Glutamatergic neuron (in vitro differentiated cells): ENCODE measurements at regions not wholly inside any gene's neighbourhood (a gene's known extent, or its start where the extent isn't known, plus 50 kb on each side); places are given as distances from the start of the nearest gene placed in this dataset.

Source experiments
- DNase-seq: peaks from one replicate; pipeline ENCODE4 v3.0.0; 2022
- H3K27ac Mint-ChIP-seq: one replicate; pipeline ENCODE4 v1.8.0; 2020; ENCODE audit warnings: mild to moderate bottlenecking, mixed read lengths, inconsistent platforms; ENCODE audit not compliant: unreplicated experiment
- H3K27me3 Mint-ChIP-seq: one replicate; pipeline ENCODE4 v1.8.0; 2020; ENCODE audit warnings: mild to moderate bottlenecking, moderate library complexity, mixed read lengths, inconsistent platforms; ENCODE audit not compliant: unreplicated experiment
- H3K36me3 Mint-ChIP-seq: one replicate; pipeline ENCODE4 v1.8.0; 2020; ENCODE audit warnings: mild to moderate bottlenecking, mixed read lengths, inconsistent platforms; ENCODE audit not compliant: unreplicated experiment
- H3K4me1 Mint-ChIP-seq: one replicate; pipeline ENCODE4 v1.8.0; 2020; ENCODE audit warnings: mild to moderate bottlenecking, low read depth, mixed read lengths, inconsistent platforms; ENCODE audit not compliant: unreplicated experiment
- H3K4me3 Mint-ChIP-seq: one replicate; pipeline ENCODE4 v1.8.0; 2020; ENCODE audit warnings: mild to moderate bottlenecking, mixed read lengths, inconsistent platforms; ENCODE audit not compliant: unreplicated experiment
- H3K9me3 Mint-ChIP-seq: one replicate; pipeline ENCODE4 v1.8.0; 2020; ENCODE audit warnings: mild to moderate bottlenecking, moderate library complexity, mixed read lengths, inconsistent platforms; ENCODE audit not compliant: unreplicated experiment
- CTCF ChIP-seq: fragments of 200-600 bp; sonication (generic); IDR thresholded peaks from one replicate; pipeline ENCODE4 v1.5.0; 2021; ENCODE audit not compliant: partially characterized antibody, unreplicated experiment

- peaks cover 12% of the 10 kb centered on the region for H3K4me1 Mint-ChIP-seq
- TF ChIP-seq CTCF = no peak
- peaks cover 1% of the 10 kb centered on the region for H3K27me3 Mint-ChIP-seq
- peak overlapping the region; percentile 68 for H3K27ac Mint-ChIP-seq
- H3K36me3 Mint-ChIP-seq = no peaks in the 10 kb centered on the region
- peak; percentile 40 for DNase-seq
- peaks cover 1% of the 10 kb centered on the region for H3K9me3 Mint-ChIP-seq
- H3K4me3 Mint-ChIP-seq = peak overlapping the region; percentile 42
These were observed 123.3 kb upstream of the TBL1X start for GRCh38 chrX:9341291-9342201.

GRCh38 chrX:9342561-9343051 is 122.3 kb upstream of the TBL1X start:
- DNase-seq = peak; percentile 65
- Mint-ChIP-seq H3K27me3 (peaks cover 1% of the 10 kb centered on the region), H3K4me3 (peak overlapping the region; percentile 82), H3K27ac (no peak overlapping the region), H3K4me1 (peaks cover 11% of the 10 kb centered on the region), H3K36me3 (no peaks in the 10 kb centered on the region), H3K9me3 (peaks cover 1% of the 10 kb centered on the region)
- no peak for TF ChIP-seq CTCF

GRCh38 chrX:9343971-9344370 is 120.9 kb upstream of the TBL1X start:
- Mint-ChIP-seq H3K36me3 (no peaks in the 10 kb centered on the region), H3K4me3 (no peak overlapping the region), H3K9me3 (no peaks in the 10 kb centered on the region), H3K27me3 (peaks cover 1% of the 10 kb centered on the region), H3K4me1 (peaks cover 11% of the 10 kb centered on the region), H3K27ac (no peak overlapping the region)
- DNase-seq = no peak
- TF ChIP-seq CTCF = no peak

- Mint-ChIP-seq H3K27ac (no peak overlapping the region), H3K36me3 (no peaks in the 10 kb centered on the region), H3K27me3 (peaks cover 1% of the 10 kb centered on the region), H3K4me1 (peaks cover 7% of the 10 kb centered on the region), H3K4me3 (no peak overlapping the region), H3K9me3 (no peaks in the 10 kb centered on the region)
- no peak for TF ChIP-seq CTCF
- no peak for DNase-seq
These were observed 118.9 kb upstream of the TBL1X start for GRCh38 chrX:9345957-9346356.
